H1 (cell line): ENCODE measurements at regions not wholly inside any gene's neighbourhood (a gene's known extent, or its start where the extent isn't known, plus 50 kb on each side); places are given as distances from the start of the nearest gene placed in this dataset.

Source experiments
- CTCF ChIA-PET: fragments of 300-600 bp; sonication (Branson Sonifier 250); formaldehyde crosslinking; loops from one replicate; lab custom pipeline; 2021; ENCODE audit not compliant: partially characterized antibody; lab: Charles Lee
- POLR2A ChIA-PET: fragments of 300-600 bp; sonication (Branson Sonifier 250); formaldehyde crosslinking; loops from one replicate; lab custom pipeline; 2021; ENCODE audit warnings: inconsistent platforms; ENCODE audit not compliant: partially characterized antibody; lab: Charles Lee
- DNase-seq, 2 experiments: peaks; one replicate each; pipeline versions ENCODE4 v3.0.0 to v3.0.0-alpha.2; 2010 to 2022; ENCODE audit warnings: low spot score in 2 of 2, low read depth in 1 of 2, mixed read lengths in 1 of 2
- FAIRE-seq: peaks from 2 replicates; lab custom pipeline; 2011; peaks lifted over from hg19 to GRCh38; lab: Jason Lieb, UNC
- H2AFZ ChIP-seq: 2 replicates; pipeline ENCODE4 v1.8.1; 2012; ENCODE audit warnings: low read length, inconsistent platforms
- H2AK5ac ChIP-seq: 2 replicates; pipeline ENCODE4 v1.6.1; 2013; ENCODE audit warnings: low read depth, low read length
- H2BK120ac ChIP-seq: replicated peaks from 2 replicates; pipeline ENCODE3; 2013; ENCODE audit warnings: low read depth, low read length, inconsistent platforms
- H2BK12ac ChIP-seq: 2 replicates; pipeline ENCODE4 v1.6.1; 2013; ENCODE audit warnings: low read depth, low read length
- H2BK15ac ChIP-seq: 2 replicates; pipeline ENCODE4 v1.6.1; 2013; ENCODE audit warnings: low read length
- H2BK20ac ChIP-seq: 2 replicates; pipeline ENCODE4 v1.6.1; 2013; ENCODE audit warnings: low read length
- H2BK5ac ChIP-seq: 2 replicates; pipeline ENCODE4 v1.6.1; 2013; ENCODE audit warnings: low read depth, low read length
- H3K14ac ChIP-seq: 2 replicates; pipeline ENCODE4 v1.6.1; 2013; ENCODE audit warnings: inconsistent platforms; ENCODE audit not compliant: insufficient read length
- H3K18ac ChIP-seq: 2 replicates; pipeline ENCODE4 v1.6.1; 2013; ENCODE audit warnings: low read length; ENCODE audit errors: extremely low read depth
- H3K23ac ChIP-seq: 2 replicates; pipeline ENCODE4 v1.6.1; 2013; ENCODE audit warnings: inconsistent platforms; ENCODE audit not compliant: insufficient read length
- H3K23me2 ChIP-seq: 2 replicates; pipeline ENCODE4 v1.6.1; 2013; ENCODE audit warnings: low read depth, low read length
- H3K27ac ChIP-seq: 2 replicates; pipeline ENCODE4 v1.6.1; 2011; ENCODE audit warnings: low read depth, low read length, inconsistent platforms
- H3K27me3 ChIP-seq, 4 experiments: replicated peaks in 1 of 4; 1 replicate in 1 of 4; 2 replicates in 3 of 4; pipeline versions ENCODE4 v1.6.1 to v1.8.1; 2011 to 2013; ENCODE audit warnings: low read length in 3 of 4, mild to moderate bottlenecking in 3 of 4, inconsistent platforms in 2 of 4, mixed read lengths in 2 of 4, moderate library complexity in 1 of 4; ENCODE audit not compliant: control insufficient read depth in 3 of 4, insufficient read depth in 3 of 4; ENCODE audit errors: extremely low read depth in 1 of 4
- H3K36me3 ChIP-seq, 4 experiments: 2 replicates each; pipeline versions ENCODE4 v1.6.1 to v1.8.1; 2011 to 2013; ENCODE audit warnings: mild to moderate bottlenecking in 4 of 4, low read length in 3 of 4, moderate library complexity in 2 of 4, control low read depth in 1 of 4, inconsistent platforms in 1 of 4; ENCODE audit not compliant: insufficient read depth in 4 of 4, control insufficient read depth in 2 of 4
- H3K4ac ChIP-seq: replicated peaks from 2 replicates; pipeline ENCODE3; 2013; ENCODE audit warnings: low read length, low read depth, mixed read lengths, inconsistent platforms; ENCODE audit not compliant: insufficient read length
- H3K4me1 ChIP-seq, 4 experiments: replicated peaks in 1 of 4; 1 replicate in 1 of 4; 2 replicates in 3 of 4; pipeline versions ENCODE4 v1.6.1 to v1.8.1; 2011 to 2013; ENCODE audit warnings: low read length in 3 of 4, inconsistent platforms in 2 of 4, mixed read lengths in 1 of 4; ENCODE audit not compliant: insufficient read depth in 4 of 4, control insufficient read depth in 3 of 4
- H3K4me2 ChIP-seq, 2 experiments: 2 replicates each; pipeline versions ENCODE4 v1.6.1 to v1.8.1; 2011 to 2013; ENCODE audit warnings: low read depth in 2 of 2, low read length in 2 of 2, control low read depth in 1 of 2, inconsistent platforms in 1 of 2, mild to moderate bottlenecking in 1 of 2; ENCODE audit not compliant: insufficient read depth in 1 of 2
- H3K4me3 ChIP-seq, 4 experiments: fragments of 200-600, 300-600 bp in 1 of 4; sonication (generic), shearing (Covaris generic), sonication (Bioruptor Twin) in 1 of 4; 2 replicates each; pipeline versions ENCODE4 v1.5.1 to v1.8.1; 2011 to 2016; ENCODE audit warnings: low read length in 4 of 4, low read depth in 3 of 4, control low read depth in 2 of 4, inconsistent platforms in 2 of 4, mild to moderate bottlenecking in 2 of 4, mixed read lengths in 1 of 4, moderate library complexity in 1 of 4; ENCODE audit not compliant: insufficient read depth in 2 of 4; ENCODE audit errors: extremely low read depth in 1 of 4
- H3K56ac ChIP-seq: replicated peaks from 2 replicates; pipeline ENCODE3; 2013; ENCODE audit warnings: low read depth, mild to moderate bottlenecking, mixed read lengths, low read length, inconsistent platforms; ENCODE audit not compliant: insufficient read length
- H3K79me1 ChIP-seq: 2 replicates; pipeline ENCODE4 v1.6.1; 2013; ENCODE audit warnings: low read depth, low read length, control low read depth
- H3K79me2 ChIP-seq, 2 experiments: 2 replicates each; pipeline versions ENCODE4 v1.6.1 to v1.8.1; 2012 to 2013; ENCODE audit warnings: low read length in 2 of 2, mild to moderate bottlenecking in 2 of 2, inconsistent platforms in 1 of 2; ENCODE audit not compliant: insufficient read depth in 2 of 2, control insufficient read depth in 1 of 2
- H3K9ac ChIP-seq, 4 experiments: replicated peaks in 1 of 4; 1 replicate in 1 of 4; 2 replicates in 3 of 4; pipeline versions ENCODE4 v1.6.1 to v1.8.1; 2011 to 2013; ENCODE audit warnings: low read depth in 3 of 4, low read length in 3 of 4, control low read depth in 2 of 4, mild to moderate bottlenecking in 2 of 4, moderate library complexity in 2 of 4, inconsistent platforms in 1 of 4; ENCODE audit errors: extremely low read depth in 1 of 4
- H3K9me3 ChIP-seq, 2 experiments: 2 replicates each; pipeline versions ENCODE4 v1.6.1 to v1.8.1; 2012 to 2013; ENCODE audit warnings: mild to moderate bottlenecking in 2 of 2, moderate library complexity in 2 of 2, control low read depth in 1 of 2, inconsistent platforms in 1 of 2, low read depth in 1 of 2, low read length in 1 of 2, mixed read lengths in 1 of 2; ENCODE audit not compliant: insufficient read depth in 2 of 2
- H4K20me1 ChIP-seq, 2 experiments: replicated peaks in 1 of 2; 2 replicates each; pipeline versions ENCODE3 to v1.8.1; 2011 to 2013; ENCODE audit warnings: inconsistent platforms in 2 of 2, low read length in 2 of 2, mild to moderate bottlenecking in 1 of 2; ENCODE audit not compliant: insufficient read depth in 2 of 2, control insufficient read depth in 1 of 2
- H4K5ac ChIP-seq: 2 replicates; pipeline ENCODE4 v1.6.1; 2013; ENCODE audit warnings: low read length, low read depth, mixed read lengths, inconsistent platforms; ENCODE audit not compliant: insufficient read length
- H4K8ac ChIP-seq: 2 replicates; pipeline ENCODE4 v1.8.0; 2013; ENCODE audit warnings: mild to moderate bottlenecking, moderate library complexity, low read length, inconsistent platforms; ENCODE audit not compliant: insufficient read depth; ENCODE audit errors: extremely low read depth
- H4K91ac ChIP-seq: replicated peaks from 2 replicates; pipeline ENCODE3; 2013; ENCODE audit warnings: low read length, mixed read lengths, inconsistent platforms; ENCODE audit not compliant: insufficient read length
- ATF3 ChIP-seq: IDR thresholded peaks from 2 replicates; pipeline ENCODE4 v1.6.1; 2011; ENCODE audit warnings: low read depth, mild to moderate bottlenecking, low read length; ENCODE audit not compliant: insufficient read depth
- CEBPB ChIP-seq: IDR thresholded peaks from 2 replicates; pipeline ENCODE4 v1.6.1; 2012; ENCODE audit warnings: low read depth, low read length
- CREB1 ChIP-seq: IDR thresholded peaks from 2 replicates; pipeline ENCODE4 v1.6.1; 2012; ENCODE audit warnings: inconsistent platforms
- E2F6 ChIP-seq: IDR thresholded peaks from 2 replicates; pipeline ENCODE4 v1.6.1; 2012; ENCODE audit warnings: inconsistent platforms
- EP300 ChIP-seq, 2 experiments: IDR thresholded peaks; 1 replicate in 1 of 2; 2 replicates in 1 of 2; pipeline ENCODE4 v1.6.1; 2011 to 2012; ENCODE audit warnings: low read depth in 2 of 2, low read length in 2 of 2, mild to moderate bottlenecking in 2 of 2, borderline replicate concordance in 1 of 2, inconsistent platforms in 1 of 2, moderate library complexity in 1 of 2
- GABPA ChIP-seq: IDR thresholded peaks from 2 replicates; pipeline ENCODE4 v1.6.1; 2011; ENCODE audit warnings: mild to moderate bottlenecking, low read length, moderate library complexity, borderline replicate concordance; ENCODE audit not compliant: insufficient read depth
- PHF8 ChIP-seq: fragments of 200-600 bp; sonication (generic); conservative IDR thresholded peaks from 2 replicates; pipeline ENCODE4 v1.7.1; 2012; ENCODE audit warnings: low read depth, mild to moderate bottlenecking, inconsistent platforms, low read length, moderate library complexity
- RNF2 ChIP-seq: fragments of 200-900, 300-1000 bp; sonication (generic); IDR thresholded peaks from 2 replicates; pipeline ENCODE4 v1.7.1; 2016; ENCODE audit warnings: borderline replicate concordance, low read depth, mild to moderate bottlenecking, antibody characterized with exemption, low read length; ENCODE audit not compliant: poor library complexity, severe bottlenecking; ENCODE audit errors: missing control alignments
- SP4 ChIP-seq: IDR thresholded peaks from 2 replicates; pipeline ENCODE4 v1.6.1; 2012; ENCODE audit warnings: low read length, inconsistent platforms
- SUZ12 ChIP-seq: fragments of 200-600 bp; sonication (generic); IDR thresholded peaks from 2 replicates; pipeline ENCODE4 v1.6.1; 2012; ENCODE audit warnings: mild to moderate bottlenecking, inconsistent platforms, low read length, moderate library complexity, mixed read lengths
- TAF7 ChIP-seq: optimal IDR thresholded peaks from 2 replicates; pipeline ENCODE3; 2011; ENCODE audit warnings: low read depth, mild to moderate bottlenecking, inconsistent platforms, low read length, moderate library complexity, borderline replicate concordance
- WGBS, 2 experiments: shearing (Covaris generic) in 1 of 2; methylation state at CpG; one replicate each; pipeline versions ENCODE4 v1.1.6 to v1.1.7; 2013 to 2015; ENCODE audit warnings: low lambda C conversion rate in 2 of 2, mixed read lengths in 2 of 2, inconsistent platforms in 1 of 2, low coverage in 1 of 2, missing lambda C conversion rate in 1 of 2; ENCODE audit not compliant: insufficient replicate concordance in 2 of 2, insufficient coverage in 1 of 2, insufficient read length in 1 of 2; ENCODE audit errors: extremely low coverage in 1 of 2, missing lambda C conversion rate in 1 of 2; 5-methylcytosine and 5-hydroxymethylcytosine counted together
- TF ChIP-seq, protein P1 (sequence below): IDR thresholded peaks from 2 replicates; pipeline ENCODE4 v1.6.1; 2011; ENCODE audit warnings: low read length, improper control_type of control experiment

GRCh38 chr4:124295413-124295812 is 417.1 kb downstream of the ANKRD50 start:
- Histone ChIP-seq H2BK15ac (no peak overlapping the region), H4K8ac (no peak overlapping the region), H3K79me2 (no peaks in the 10 kb centered on the region), H3K36me3 (no peaks in the 10 kb centered on the region), H3K23ac (no peak overlapping the region), H2BK5ac (no peak overlapping the region), H3K9me3 (no peaks in the 10 kb centered on the region), H3K79me1 (no peaks in the 10 kb centered on the region), H3K27me3 (no peaks in the 10 kb centered on the region), H3K4me2 (no peak overlapping the region), H4K5ac (no peak overlapping the region), H3K4ac (no peak overlapping the region), H3K56ac (no peak overlapping the region), H3K23me2 (no peaks in the 10 kb centered on the region), H2AFZ (no peak overlapping the region), H4K20me1 (no peaks in the 10 kb centered on the region), H3K18ac (no peak overlapping the region), H3K9ac (no peak overlapping the region), H3K4me1 (no peaks in the 10 kb centered on the region), H2BK20ac (no peak overlapping the region), H2BK120ac (no peak overlapping the region), H3K14ac (no peak overlapping the region), H2AK5ac (no peak overlapping the region), H3K27ac (no peak overlapping the region), H3K4me3 (no peak overlapping the region), H2BK12ac (no peak overlapping the region), H4K91ac (no peak overlapping the region)
- FAIRE-seq, result no peak
- ChIA-PET CTCF (no interaction called here), POLR2A (no interaction called here)
- WGBS, 2 experiments, result 89% methylated on average over 1 of the region's 1 CpG; no CpG with 5 or more reads in 1 of the 2 experiments
- no peak for DNase-seq
- no peak for TF ChIP-seq TAF7
- no peak for TF ChIP-seq CEBPB
- TF ChIP-seq E2F6, result no peak
- no peak for TF ChIP-seq SUZ12
- TF ChIP-seq ATF3, result no peak
- TF ChIP-seq, protein P1, sequence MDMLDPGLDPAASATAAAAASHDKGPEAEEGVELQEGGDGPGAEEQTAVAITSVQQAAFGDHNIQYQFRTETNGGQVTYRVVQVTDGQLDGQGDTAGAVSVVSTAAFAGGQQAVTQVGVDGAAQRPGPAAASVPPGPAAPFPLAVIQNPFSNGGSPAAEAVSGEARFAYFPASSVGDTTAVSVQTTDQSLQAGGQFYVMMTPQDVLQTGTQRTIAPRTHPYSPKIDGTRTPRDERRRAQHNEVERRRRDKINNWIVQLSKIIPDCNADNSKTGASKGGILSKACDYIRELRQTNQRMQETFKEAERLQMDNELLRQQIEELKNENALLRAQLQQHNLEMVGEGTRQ, result no peak
- TF ChIP-seq CREB1, result no peak
- no peak for TF ChIP-seq EP300 (IDR thresholded peaks at IDR 0.05; ENCODE audit: borderline replicate concordance in 1 of 2, low read depth in 2 of 2, low read length in 2 of 2)
- no peak for TF ChIP-seq SP4
- no peak for TF ChIP-seq RNF2
- no peak for TF ChIP-seq GABPA
- TF ChIP-seq PHF8, result no peak
